ENCODE measurements at regions not wholly inside any gene's neighbourhood (a gene's known extent, or its start where the extent isn't known, plus 50 kb on each side); places are given as distances from the start of the nearest gene placed in this dataset.
A peak's percentile ranks its signal among the peaks of the same experiment; 100 is the strongest.

GRCh38 chr1:184297244-184297750 lies 89.5 kb upstream of the C1orf21 start:
- DNase-seq = no peak
- ATAC-seq = peak; percentile 6
- intact Hi-C loops (cut with micrococcal nuclease) = no loop called here

DNA sequence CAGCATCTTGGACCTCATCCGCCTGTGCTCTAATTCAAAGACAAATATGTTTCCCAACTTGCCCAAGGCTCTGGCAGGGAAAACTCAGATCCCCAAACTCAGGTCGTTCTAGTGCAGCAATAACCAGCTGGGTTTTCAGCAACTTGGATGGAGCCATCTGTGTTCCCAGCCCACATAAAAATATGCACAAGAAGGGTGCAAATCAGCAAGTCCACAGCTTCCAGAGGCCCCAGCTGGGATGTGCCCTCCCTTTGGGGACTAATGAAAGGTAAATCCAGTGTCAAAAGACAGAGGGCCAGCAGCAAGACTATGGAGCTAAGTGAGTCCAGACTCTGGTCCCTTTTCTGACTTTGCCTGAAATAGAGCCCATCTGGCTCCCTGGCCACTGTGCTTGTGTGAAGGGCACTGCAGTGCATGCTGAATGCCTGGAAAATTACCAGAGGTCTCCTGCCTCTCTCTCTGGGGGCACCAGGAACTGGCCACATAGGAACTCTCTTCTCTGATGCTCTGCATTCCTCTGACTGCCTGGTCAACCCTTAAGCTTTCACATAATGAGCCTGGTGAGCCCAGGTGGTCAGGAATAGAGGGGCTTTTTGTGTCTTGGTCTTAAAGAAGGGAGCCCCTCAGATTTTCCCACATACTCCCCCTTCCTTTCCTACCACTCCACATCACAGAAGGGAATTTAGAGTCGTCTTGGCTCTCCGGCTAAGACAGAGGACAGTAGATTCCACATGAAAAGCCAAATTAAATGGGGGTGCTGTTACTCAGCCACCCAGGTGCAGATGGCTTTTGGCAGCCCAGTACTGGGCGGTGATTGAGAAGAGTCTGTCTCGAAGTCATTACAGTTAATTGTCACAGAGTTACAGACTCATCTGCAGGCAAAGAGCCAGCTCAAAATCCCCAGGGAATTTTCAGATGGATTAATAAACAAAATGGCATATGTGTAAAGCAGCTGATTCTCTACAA lies 88.1 kb upstream of the C1orf21 start:
- peak; percentile 23 for ATAC-seq
- no peak for DNase-seq
- intact Hi-C loops (cut with micrococcal nuclease) = no loop called here

DNA sequence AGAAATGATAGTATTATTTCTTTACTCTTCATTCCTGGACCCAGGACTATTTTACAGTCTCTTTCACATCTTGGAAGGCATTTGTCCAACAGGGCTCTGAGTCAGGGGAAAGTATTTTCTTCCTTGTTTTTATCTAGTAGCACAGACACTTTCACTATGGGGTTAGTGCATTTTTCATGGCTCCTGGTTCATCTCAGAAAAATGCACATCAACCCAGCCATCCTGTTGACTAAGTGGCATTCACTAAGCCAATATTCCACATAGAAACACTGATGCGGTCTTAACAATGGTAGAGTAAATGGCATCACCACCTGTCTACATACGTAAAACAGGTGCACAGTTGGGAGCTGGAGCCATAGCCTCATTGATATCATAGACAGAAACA lies 87.4 kb upstream of the C1orf21 start:
- ATAC-seq (no peak), DNase-seq (no peak)
- intact Hi-C loops (cut with micrococcal nuclease) = no loop called here

DNA sequence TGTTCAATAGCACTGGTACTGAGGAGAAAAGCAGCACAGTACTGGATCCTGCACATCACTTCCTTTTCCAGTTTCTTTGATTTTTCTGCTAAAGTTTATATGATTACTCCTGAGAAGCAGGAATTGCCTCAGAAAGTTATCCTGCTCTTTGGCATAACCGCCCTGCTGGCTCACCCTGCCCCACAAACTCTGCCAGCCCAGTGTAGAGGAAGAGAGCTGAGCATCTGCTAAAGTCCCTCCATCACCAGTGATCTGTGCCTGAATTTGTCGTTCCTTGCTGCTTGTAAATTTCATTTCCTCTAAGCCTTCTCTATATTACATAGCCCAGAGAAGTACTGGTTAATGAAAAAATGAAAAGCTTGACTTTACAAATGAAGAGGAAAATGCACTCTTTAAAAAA lies 87.0 kb upstream of the C1orf21 start:
- no peak for DNase-seq
- ATAC-seq = no peak
- intact Hi-C loops (cut with micrococcal nuclease) = no loop called here

GRCh38 chr1:184300446-184300845 lies 86.4 kb upstream of the C1orf21 start:
- ATAC-seq (no peak), DNase-seq (no peak)
- intact Hi-C loops (cut with micrococcal nuclease) = no loop called here

GRCh38 chr1:184301227-184301626 lies 85.6 kb upstream of the C1orf21 start:
- no peak for DNase-seq
- ATAC-seq = no peak
- intact Hi-C loops (cut with micrococcal nuclease) = no loop called here

DNA sequence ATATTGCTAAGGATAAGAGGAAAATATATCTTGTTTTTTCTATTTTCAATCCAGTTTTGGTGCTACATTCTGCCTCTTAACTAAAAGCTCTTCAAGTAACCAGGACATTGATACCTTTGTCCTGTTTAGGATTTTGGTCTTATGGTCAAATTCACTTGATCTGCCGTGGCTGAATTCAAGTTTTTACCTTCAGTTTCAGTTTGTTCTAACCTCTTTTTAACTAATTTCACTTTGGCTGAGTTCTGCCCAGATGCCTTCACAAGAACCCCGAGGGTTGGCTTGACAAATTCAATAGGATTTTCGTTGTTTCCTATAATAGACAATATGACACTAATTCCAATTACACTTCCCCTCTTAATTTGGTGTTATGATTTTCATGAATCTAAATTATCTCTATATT lies 84.5 kb upstream of the C1orf21 start:
- no peak for ATAC-seq
- intact Hi-C loops (cut with micrococcal nuclease) = no loop called here
- no peak for DNase-seq

GRCh38 chr1:184310157-184310819 lies 76.5 kb upstream of the C1orf21 start:
- ATAC-seq = no peak
- intact Hi-C loops (cut with micrococcal nuclease) = no loop called here
- DNase-seq = no peak

DNA sequence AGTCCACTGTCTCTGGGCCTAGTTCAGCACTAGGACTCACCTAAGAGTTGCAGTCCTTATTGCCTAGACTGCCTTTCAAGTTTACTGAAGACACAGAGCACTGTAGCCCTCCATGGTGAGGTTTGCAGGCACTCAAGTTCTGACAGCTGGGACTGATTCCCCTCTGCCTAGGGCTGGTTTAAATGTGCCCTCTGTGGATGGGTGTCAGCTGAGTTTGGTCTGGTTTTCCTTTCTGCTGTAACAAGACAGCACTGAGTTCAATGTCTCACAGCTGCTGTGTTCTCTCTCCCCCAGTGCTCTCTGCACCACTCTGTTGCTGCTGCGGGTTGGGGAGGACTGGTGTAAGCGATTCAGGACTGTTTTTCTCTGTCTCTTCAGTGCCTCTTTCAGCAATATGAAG lies 75.2 kb upstream of the C1orf21 start:
- intact Hi-C loops (cut with micrococcal nuclease) = no loop called here
- ATAC-seq (no peak), DNase-seq (no peak)

- DNase-seq = no peak
- intact Hi-C loops (cut with micrococcal nuclease) = no loop called here
- no peak for ATAC-seq
Measured at GRCh38 chr1:184315254-184315653, 71.6 kb upstream of the C1orf21 start.

DNA sequence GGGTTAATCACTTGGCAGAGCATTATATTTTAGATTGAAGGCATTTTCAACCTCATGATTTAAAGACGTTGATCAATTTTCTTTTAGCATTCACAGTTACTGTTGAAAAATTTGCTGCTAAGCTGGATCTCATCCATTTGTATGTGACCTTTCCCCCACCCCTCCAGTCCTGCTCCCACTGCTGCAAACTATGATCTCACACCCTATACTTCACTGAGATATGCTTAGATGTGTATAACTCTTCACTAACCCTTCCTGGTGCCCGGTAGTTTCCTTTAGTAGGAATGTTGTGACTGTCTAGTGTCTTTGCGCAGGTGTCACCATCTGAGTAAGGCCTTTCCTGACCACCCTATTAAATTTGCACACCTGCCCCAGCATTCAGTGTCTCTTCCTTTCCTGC lies 67.0 kb upstream of the C1orf21 start:
- DNase-seq (no peak), ATAC-seq (no peak)
- intact Hi-C loops (cut with micrococcal nuclease) = no loop called here

GRCh38 chr1:184322253-184322652 lies 64.6 kb upstream of the C1orf21 start:
- intact Hi-C loops (cut with micrococcal nuclease) = no loop called here
- ATAC-seq (no peak), DNase-seq (no peak)

- ATAC-seq (no peak), DNase-seq (no peak)
- intact Hi-C loops (cut with micrococcal nuclease) = no loop called here
Measured at GRCh38 chr1:184324972-184325371, 61.9 kb upstream of the C1orf21 start.

- ATAC-seq (no peak), DNase-seq (no peak)
- intact Hi-C loops (cut with micrococcal nuclease) = no loop called here
Measured at GRCh38 chr1:184326278-184326677, 60.6 kb upstream of the C1orf21 start.

DNA sequence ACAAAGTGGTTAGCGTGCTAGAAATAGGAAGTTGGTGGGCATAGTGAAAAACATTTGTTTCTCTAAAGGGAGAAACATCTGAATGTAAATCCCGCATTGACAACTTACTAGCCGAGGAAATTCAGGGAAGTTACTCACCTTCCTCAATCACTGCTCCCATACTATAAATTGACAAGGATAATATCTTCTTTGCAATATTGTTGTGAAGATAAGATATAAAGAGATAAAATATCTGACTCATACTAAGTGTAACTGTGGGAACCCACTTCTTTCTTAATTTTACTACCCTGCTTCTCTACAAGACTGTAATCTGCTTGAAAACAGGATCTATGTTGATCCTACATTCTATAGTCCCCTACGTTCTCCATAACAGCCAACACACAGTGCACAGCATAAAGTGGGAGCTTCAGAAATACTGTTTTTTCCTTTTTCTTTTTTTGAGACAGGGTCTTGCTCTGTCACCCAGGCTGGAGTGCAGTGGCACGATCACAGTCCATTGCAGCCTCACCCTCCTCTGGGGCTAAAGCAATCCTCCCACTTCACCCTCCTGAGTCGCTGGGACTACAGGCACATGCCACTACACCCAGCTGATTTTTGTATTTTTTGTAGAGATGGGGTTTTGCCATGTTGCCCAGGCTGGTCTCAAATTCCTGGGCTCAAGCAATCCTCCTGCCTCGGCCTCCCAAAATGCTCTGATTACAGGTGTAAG lies 57.4 kb upstream of the C1orf21 start:
- intact Hi-C loops (cut with micrococcal nuclease) = no loop called here

DNA sequence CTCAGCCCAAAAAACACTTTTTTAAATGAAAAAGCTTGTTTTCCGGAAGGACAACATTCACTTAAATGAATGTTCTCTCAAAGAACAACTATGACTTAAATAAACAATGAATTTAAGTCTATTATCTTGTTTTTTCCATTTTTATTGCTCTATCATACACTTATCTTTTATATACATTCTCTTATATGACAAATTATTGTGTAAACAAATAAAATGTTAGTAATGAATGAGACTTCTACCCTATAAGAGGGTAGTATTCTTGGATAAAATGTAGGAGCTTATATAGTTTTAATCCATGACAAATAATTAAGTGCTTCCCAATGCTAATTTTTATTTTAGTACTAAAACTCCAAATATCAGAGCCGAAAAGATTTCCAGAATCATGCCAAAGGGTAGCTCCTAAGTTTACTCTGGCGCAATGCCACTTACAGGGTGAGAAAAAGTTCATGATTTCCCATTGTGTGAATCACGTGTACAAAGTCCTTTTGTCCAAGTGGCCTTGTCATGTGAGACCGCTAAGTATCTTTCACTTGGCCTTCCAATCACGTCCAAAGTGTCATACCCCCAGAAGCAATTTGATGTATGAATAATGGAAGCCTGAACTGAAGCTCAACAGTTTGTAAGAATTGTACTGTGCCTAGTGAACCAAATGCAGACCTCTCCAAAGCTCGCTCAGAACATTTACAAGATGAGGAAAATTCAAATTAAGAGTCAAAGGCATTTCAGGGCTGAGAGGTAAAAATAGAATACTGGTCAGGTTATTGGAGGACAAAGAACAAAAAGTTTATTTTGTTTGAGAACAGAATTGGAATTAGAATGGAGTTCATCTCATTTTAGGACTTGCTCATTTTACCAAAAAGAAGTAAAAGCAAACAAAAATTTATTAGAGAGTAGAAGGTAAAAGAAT lies 56.6 kb upstream of the C1orf21 start:
- ATAC-seq (peak; percentile 70), DNase-seq (no peak)
- intact Hi-C loops (cut with micrococcal nuclease) = no loop called here

More for the DNA sequence above, 57.4 kb upstream of the C1orf21 start:
- no peak for ATAC-seq
- no peak for DNase-seq

GRCh38 chr1:184330875-184331274 lies 56.0 kb upstream of the C1orf21 start:
- intact Hi-C loops (cut with micrococcal nuclease) = no loop called here
- no peak for DNase-seq
- ATAC-seq = no peak
